Gastroesophageal sphincter (tissue), 4 donors: ENCODE measurements at regions not wholly inside any gene's neighbourhood (a gene's known extent, or its start where the extent isn't known, plus 50 kb on each side); places are given as distances from the start of the nearest gene placed in this dataset.

Experiments used
- ATAC-seq: fragments of 150-250 bp; one replicate; pipeline ENCODE4 v1.9.1; 2016; ENCODE audit warnings: mild to moderate bottlenecking, moderate library complexity
- H3K27ac ChIP-seq, 4 donors: fragments of 200-600 bp; sonication (generic) in 3 of 4; 1 replicate in 3 of 4; 2 replicates in 1 of 4; pipeline ENCODE4 v1.5.1; 2016 to 2019
- H3K27me3 ChIP-seq: fragments of 200-600 bp; sonication (generic); one replicate; pipeline ENCODE4 v1.5.1; 2019
- H3K36me3 ChIP-seq, 2 donors: fragments of 200-600 bp; sonication (generic); one replicate each; pipeline ENCODE4 v1.5.1; 2019; ENCODE audit warnings: control low read depth in 1 of 2
- H3K4me1 ChIP-seq, 3 donors: fragments of 200-600 bp; sonication (generic); 1 replicate in 2 of 3; 2 replicates in 1 of 3; pipeline ENCODE4 v1.5.1; 2016 to 2019; ENCODE audit warnings: control low read depth in 2 of 3
- H3K4me3 ChIP-seq, 2 donors: fragments of 200-600 bp; sonication (generic); one replicate each; pipeline ENCODE4 v1.5.1; 2019; ENCODE audit warnings: mild to moderate bottlenecking in 1 of 2, moderate library complexity in 1 of 2
- H3K9me3 ChIP-seq, 3 donors: fragments of 200-600 bp; sonication (generic); one replicate each; pipeline ENCODE4 v1.5.1; 2017 to 2019; ENCODE audit warnings: control low read depth in 2 of 3
- EP300 ChIP-seq: sonication (generic); formaldehyde crosslinking; IDR thresholded peaks from one replicate; pipeline ENCODE4 v1.6.1; 2017; ENCODE audit warnings: antibody characterized with exemption, mild to moderate bottlenecking
- POLR2A ChIP-seq, 2 donors: fragments of 450-650 bp; IDR thresholded peaks; one replicate each; pipeline ENCODE4 v1.6.1; 2017; ENCODE audit warnings: antibody characterized with exemption in 2 of 2, mild to moderate bottlenecking in 2 of 2, moderate library complexity in 1 of 2
- POLR2AphosphoS5 ChIP-seq: sonication (generic); formaldehyde crosslinking; IDR thresholded peaks from one replicate; pipeline ENCODE4 v1.6.1; 2017; ENCODE audit warnings: antibody characterized with exemption
- WGBS, 2 donors: methylation state at CpG; one replicate each; pipeline ENCODE4 v1.1.5; 2018; ENCODE audit warnings: low coverage in 1 of 2; 5-methylcytosine and 5-hydroxymethylcytosine counted together
- TF ChIP-seq, protein P1 (sequence below), 4 experiments: fragments of 200-600 bp in 2 of 4; fragments of 450-650 bp in 2 of 4; sonication (generic) in 1 of 4; IDR thresholded peaks; one replicate each; pipeline ENCODE4 v1.5.1; 2017 to 2019; ENCODE audit warnings: antibody characterized with exemption in 4 of 4, mild to moderate bottlenecking in 2 of 4, moderate library complexity in 2 of 4

DNA sequence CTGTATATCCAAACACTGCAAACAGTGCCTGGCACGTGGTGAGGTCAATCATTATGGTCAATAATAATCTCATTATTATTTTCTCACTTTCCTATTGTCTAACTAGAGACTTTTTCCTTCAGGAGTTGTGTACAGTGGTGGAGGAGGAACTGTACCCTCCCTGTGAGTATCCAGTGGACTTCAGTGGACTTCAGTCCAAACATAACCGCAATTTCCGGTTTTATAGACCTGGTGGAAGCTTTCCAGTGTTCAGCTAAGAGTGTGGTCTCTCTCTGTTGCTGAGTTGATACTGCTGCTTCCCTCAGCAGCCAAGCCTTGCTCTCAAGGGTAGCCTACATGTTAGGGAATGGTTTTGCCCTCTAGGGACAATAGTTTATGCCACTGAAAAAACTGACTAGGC is 447.1 kb downstream of the TMEM182 start:
- Histone ChIP-seq H3K4me3 (no peak overlapping the region), H3K36me3 (no peaks in the 10 kb centered on the region), H3K9me3 (no peaks in the 10 kb centered on the region), H3K27me3 (no peaks in the 10 kb centered on the region), H3K4me1 (no peaks in the 10 kb centered on the region), H3K27ac (no peak overlapping the region)
- TF ChIP-seq, protein P1, sequence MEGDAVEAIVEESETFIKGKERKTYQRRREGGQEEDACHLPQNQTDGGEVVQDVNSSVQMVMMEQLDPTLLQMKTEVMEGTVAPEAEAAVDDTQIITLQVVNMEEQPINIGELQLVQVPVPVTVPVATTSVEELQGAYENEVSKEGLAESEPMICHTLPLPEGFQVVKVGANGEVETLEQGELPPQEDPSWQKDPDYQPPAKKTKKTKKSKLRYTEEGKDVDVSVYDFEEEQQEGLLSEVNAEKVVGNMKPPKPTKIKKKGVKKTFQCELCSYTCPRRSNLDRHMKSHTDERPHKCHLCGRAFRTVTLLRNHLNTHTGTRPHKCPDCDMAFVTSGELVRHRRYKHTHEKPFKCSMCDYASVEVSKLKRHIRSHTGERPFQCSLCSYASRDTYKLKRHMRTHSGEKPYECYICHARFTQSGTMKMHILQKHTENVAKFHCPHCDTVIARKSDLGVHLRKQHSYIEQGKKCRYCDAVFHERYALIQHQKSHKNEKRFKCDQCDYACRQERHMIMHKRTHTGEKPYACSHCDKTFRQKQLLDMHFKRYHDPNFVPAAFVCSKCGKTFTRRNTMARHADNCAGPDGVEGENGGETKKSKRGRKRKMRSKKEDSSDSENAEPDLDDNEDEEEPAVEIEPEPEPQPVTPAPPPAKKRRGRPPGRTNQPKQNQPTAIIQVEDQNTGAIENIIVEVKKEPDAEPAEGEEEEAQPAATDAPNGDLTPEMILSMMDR (IDR thresholded peaks at IDR 0.05) = no peak
- TF ChIP-seq POLR2A (IDR thresholded peaks at IDR 0.05) = no peak
- 23 to 49% methylated on average over 2 to 3 of the region's 3 CpGs for WGBS, 2 donors
- ATAC-seq = no peak

DNA sequence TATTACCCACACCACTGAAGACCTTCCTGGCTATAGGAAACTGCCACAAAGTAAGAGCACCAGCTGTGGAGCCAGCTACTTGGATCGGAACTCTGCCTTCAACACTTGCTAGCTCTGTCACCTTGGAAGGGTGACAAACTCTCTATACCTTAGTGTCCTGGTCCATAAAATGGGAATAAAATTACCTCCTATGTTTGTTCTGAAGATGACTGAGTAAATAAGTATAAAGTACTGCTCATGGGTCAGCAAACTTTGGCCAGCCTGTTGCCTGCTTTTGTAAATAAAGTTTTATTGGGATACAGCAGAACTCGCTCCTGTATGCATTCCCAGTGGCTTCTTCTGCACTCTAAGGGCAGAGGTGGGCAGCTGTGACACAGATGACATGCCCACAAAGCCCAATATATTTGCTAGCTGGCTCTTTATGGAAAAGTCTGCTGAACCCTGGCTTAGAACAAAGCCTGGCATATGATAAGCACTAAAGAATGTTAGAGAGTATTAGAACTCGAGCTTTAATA is 451.3 kb downstream of the TMEM182 start:
- Histone ChIP-seq H3K9me3 (no peaks in the 10 kb centered on the region), H3K4me1 (no peaks in the 10 kb centered on the region), H3K27ac (no peak overlapping the region), H3K27me3 (no peaks in the 10 kb centered on the region), H3K4me3 (no peak overlapping the region), H3K36me3 (no peaks in the 10 kb centered on the region)
- 78 to 80% methylated on average over 2 to 3 of the region's 3 CpGs for WGBS, 2 donors
- ATAC-seq = no peak
- no peak for TF ChIP-seq EP300
- no peak for TF ChIP-seq POLR2AphosphoS5
- TF ChIP-seq, protein P1 (IDR thresholded peaks at IDR 0.05) = no peak
- no peak for TF ChIP-seq POLR2A (IDR thresholded peaks at IDR 0.05)

DNA sequence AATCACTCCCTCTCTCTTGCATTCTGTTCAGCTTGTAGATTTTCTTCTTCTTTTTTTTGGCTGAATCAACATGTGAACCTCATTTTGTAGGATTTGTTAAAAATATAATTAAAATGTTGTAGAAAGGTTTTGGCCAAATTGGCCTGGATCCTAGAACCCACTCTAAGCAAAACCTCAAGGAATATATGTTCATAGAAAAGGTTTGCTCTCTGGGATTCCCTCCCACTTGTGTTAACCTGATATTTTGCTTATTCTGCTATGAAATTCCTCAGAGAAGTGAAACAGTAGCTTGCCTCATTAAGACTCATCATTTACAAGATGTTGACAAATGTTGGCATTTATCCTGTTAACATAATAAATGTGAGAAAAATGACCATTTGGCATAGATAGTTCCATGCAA is 456.7 kb downstream of the TMEM182 start:
- Histone ChIP-seq H3K9me3 (no peaks in the 10 kb centered on the region), H3K27ac (no peak overlapping the region), H3K27me3 (no peaks in the 10 kb centered on the region), H3K4me3 (no peak overlapping the region), H3K36me3 (no peaks in the 10 kb centered on the region), H3K4me1 (no peaks in the 10 kb centered on the region)
- no peak for ATAC-seq
- TF ChIP-seq EP300 = no peak
- TF ChIP-seq, protein P1 (IDR thresholded peaks at IDR 0.05) = no peak
- TF ChIP-seq POLR2A (IDR thresholded peaks at IDR 0.05) = no peak
- TF ChIP-seq POLR2AphosphoS5 = no peak

DNA sequence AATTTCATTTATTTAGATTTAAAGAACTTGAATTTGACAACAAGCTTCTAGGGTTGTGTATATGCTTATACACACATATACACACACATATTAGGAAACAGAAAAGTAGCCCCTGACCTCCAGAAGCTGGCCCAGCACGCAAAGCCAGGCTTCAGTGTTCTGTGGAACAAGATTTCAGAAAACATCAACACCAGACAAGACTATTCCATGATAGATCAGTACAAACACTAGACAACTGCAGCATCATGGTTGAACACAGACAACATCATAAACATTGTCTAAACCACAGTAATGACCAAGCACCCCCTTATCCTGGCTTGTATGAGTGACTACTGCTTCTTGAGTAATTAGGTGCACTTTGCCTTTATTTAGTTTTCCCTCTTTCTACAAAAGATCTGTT is 457.6 kb downstream of the TMEM182 start:
- no peak for ATAC-seq
- Histone ChIP-seq H3K4me3 (no peak overlapping the region), H3K9me3 (no peaks in the 10 kb centered on the region), H3K27me3 (no peaks in the 10 kb centered on the region), H3K27ac (no peak overlapping the region), H3K4me1 (no peaks in the 10 kb centered on the region), H3K36me3 (no peaks in the 10 kb centered on the region)
- TF ChIP-seq POLR2AphosphoS5 (no peak), EP300 (no peak), POLR2A (IDR thresholded peaks at IDR 0.05) (no peak)
- TF ChIP-seq, protein P1 (IDR thresholded peaks at IDR 0.05) = no peak
- 83 to 89% methylated on average over 1 of the region's 1 CpG for WGBS, 2 donors

DNA sequence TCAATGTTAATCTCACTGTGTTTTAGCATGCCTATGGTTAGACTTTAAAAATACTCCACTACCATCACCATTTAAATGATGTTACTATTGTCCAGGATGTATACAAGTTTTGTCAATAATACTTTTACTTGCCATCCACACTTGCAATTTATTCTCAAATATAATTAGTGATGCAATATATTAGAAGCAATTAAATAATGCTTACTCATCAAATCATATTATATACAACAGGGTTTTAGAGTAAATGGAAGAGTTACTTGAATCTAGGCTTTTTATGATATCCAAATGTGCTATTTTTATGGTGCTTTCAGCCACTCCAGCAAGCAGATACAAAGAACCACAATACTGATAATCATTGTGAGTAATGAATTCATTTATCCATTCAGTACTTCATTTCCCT is 461.1 kb downstream of the TMEM182 start:
- H3K4me1 ChIP-seq = no peaks in the 10 kb centered on the region
- TF ChIP-seq, protein P1 (IDR thresholded peaks at IDR 0.05) = no peak
- no peak for TF ChIP-seq POLR2AphosphoS5

More for the DNA sequence above, 461.1 kb downstream of the TMEM182 start:
- Histone ChIP-seq H3K36me3 (no peaks in the 10 kb centered on the region), H3K27me3 (no peaks in the 10 kb centered on the region), H3K9me3 (no peaks in the 10 kb centered on the region), H3K27ac (no peak overlapping the region), H3K4me3 (no peak overlapping the region)
- ATAC-seq = no peak
